H1 (cell line): ENCODE measurements at regions not wholly inside any gene's neighbourhood (a gene's known extent, or its start where the extent isn't known, plus 50 kb on each side); places are given as distances from the start of the nearest gene placed in this dataset.

ENCODE experiments used
- CTCF ChIA-PET: fragments of 300-600 bp; sonication (Branson Sonifier 250); formaldehyde crosslinking; loops from one replicate; lab custom pipeline; 2021; ENCODE audit not compliant: partially characterized antibody; lab: Charles Lee
- POLR2A ChIA-PET: fragments of 300-600 bp; sonication (Branson Sonifier 250); formaldehyde crosslinking; loops from one replicate; lab custom pipeline; 2021; ENCODE audit warnings: inconsistent platforms; ENCODE audit not compliant: partially characterized antibody; lab: Charles Lee
- DNase-seq, 2 experiments: peaks; one replicate each; pipeline versions ENCODE4 v3.0.0 to v3.0.0-alpha.2; 2010 to 2022; ENCODE audit warnings: low spot score in 2 of 2, low read depth in 1 of 2, mixed read lengths in 1 of 2
- FAIRE-seq: peaks from 2 replicates; lab custom pipeline; 2011; peaks lifted over from hg19 to GRCh38; lab: Jason Lieb, UNC
- H2AFZ ChIP-seq: 2 replicates; pipeline ENCODE4 v1.8.1; 2012; ENCODE audit warnings: low read length, inconsistent platforms
- H2AK5ac ChIP-seq: 2 replicates; pipeline ENCODE4 v1.6.1; 2013; ENCODE audit warnings: low read depth, low read length
- H2BK120ac ChIP-seq: replicated peaks from 2 replicates; pipeline ENCODE3; 2013; ENCODE audit warnings: low read depth, low read length, inconsistent platforms
- H2BK12ac ChIP-seq: 2 replicates; pipeline ENCODE4 v1.6.1; 2013; ENCODE audit warnings: low read depth, low read length
- H2BK15ac ChIP-seq: 2 replicates; pipeline ENCODE4 v1.6.1; 2013; ENCODE audit warnings: low read length
- H2BK20ac ChIP-seq: 2 replicates; pipeline ENCODE4 v1.6.1; 2013; ENCODE audit warnings: low read length
- H2BK5ac ChIP-seq: 2 replicates; pipeline ENCODE4 v1.6.1; 2013; ENCODE audit warnings: low read depth, low read length
- H3K14ac ChIP-seq: 2 replicates; pipeline ENCODE4 v1.6.1; 2013; ENCODE audit warnings: inconsistent platforms; ENCODE audit not compliant: insufficient read length
- H3K18ac ChIP-seq: 2 replicates; pipeline ENCODE4 v1.6.1; 2013; ENCODE audit warnings: low read length; ENCODE audit errors: extremely low read depth
- H3K23ac ChIP-seq: 2 replicates; pipeline ENCODE4 v1.6.1; 2013; ENCODE audit warnings: inconsistent platforms; ENCODE audit not compliant: insufficient read length
- H3K23me2 ChIP-seq: 2 replicates; pipeline ENCODE4 v1.6.1; 2013; ENCODE audit warnings: low read depth, low read length
- H3K27ac ChIP-seq: 2 replicates; pipeline ENCODE4 v1.6.1; 2011; ENCODE audit warnings: low read depth, low read length, inconsistent platforms
- H3K27me3 ChIP-seq, 4 experiments: replicated peaks in 1 of 4; 1 replicate in 1 of 4; 2 replicates in 3 of 4; pipeline versions ENCODE4 v1.6.1 to v1.8.1; 2011 to 2013; ENCODE audit warnings: low read length in 3 of 4, mild to moderate bottlenecking in 3 of 4, inconsistent platforms in 2 of 4, mixed read lengths in 2 of 4, moderate library complexity in 1 of 4; ENCODE audit not compliant: control insufficient read depth in 3 of 4, insufficient read depth in 3 of 4; ENCODE audit errors: extremely low read depth in 1 of 4
- H3K36me3 ChIP-seq, 4 experiments: 2 replicates each; pipeline versions ENCODE4 v1.6.1 to v1.8.1; 2011 to 2013; ENCODE audit warnings: mild to moderate bottlenecking in 4 of 4, low read length in 3 of 4, moderate library complexity in 2 of 4, control low read depth in 1 of 4, inconsistent platforms in 1 of 4; ENCODE audit not compliant: insufficient read depth in 4 of 4, control insufficient read depth in 2 of 4
- H3K4ac ChIP-seq: replicated peaks from 2 replicates; pipeline ENCODE3; 2013; ENCODE audit warnings: low read length, low read depth, mixed read lengths, inconsistent platforms; ENCODE audit not compliant: insufficient read length
- H3K4me1 ChIP-seq, 4 experiments: replicated peaks in 1 of 4; 1 replicate in 1 of 4; 2 replicates in 3 of 4; pipeline versions ENCODE4 v1.6.1 to v1.8.1; 2011 to 2013; ENCODE audit warnings: low read length in 3 of 4, inconsistent platforms in 2 of 4, mixed read lengths in 1 of 4; ENCODE audit not compliant: insufficient read depth in 4 of 4, control insufficient read depth in 3 of 4
- H3K4me2 ChIP-seq, 2 experiments: 2 replicates each; pipeline versions ENCODE4 v1.6.1 to v1.8.1; 2011 to 2013; ENCODE audit warnings: low read depth in 2 of 2, low read length in 2 of 2, control low read depth in 1 of 2, inconsistent platforms in 1 of 2, mild to moderate bottlenecking in 1 of 2; ENCODE audit not compliant: insufficient read depth in 1 of 2
- H3K4me3 ChIP-seq, 4 experiments: fragments of 200-600, 300-600 bp in 1 of 4; sonication (generic), shearing (Covaris generic), sonication (Bioruptor Twin) in 1 of 4; 2 replicates each; pipeline versions ENCODE4 v1.5.1 to v1.8.1; 2011 to 2016; ENCODE audit warnings: low read length in 4 of 4, low read depth in 3 of 4, control low read depth in 2 of 4, inconsistent platforms in 2 of 4, mild to moderate bottlenecking in 2 of 4, mixed read lengths in 1 of 4, moderate library complexity in 1 of 4; ENCODE audit not compliant: insufficient read depth in 2 of 4; ENCODE audit errors: extremely low read depth in 1 of 4
- H3K56ac ChIP-seq: replicated peaks from 2 replicates; pipeline ENCODE3; 2013; ENCODE audit warnings: low read depth, mild to moderate bottlenecking, mixed read lengths, low read length, inconsistent platforms; ENCODE audit not compliant: insufficient read length
- H3K79me1 ChIP-seq: 2 replicates; pipeline ENCODE4 v1.6.1; 2013; ENCODE audit warnings: low read depth, low read length, control low read depth
- H3K79me2 ChIP-seq, 2 experiments: 2 replicates each; pipeline versions ENCODE4 v1.6.1 to v1.8.1; 2012 to 2013; ENCODE audit warnings: low read length in 2 of 2, mild to moderate bottlenecking in 2 of 2, inconsistent platforms in 1 of 2; ENCODE audit not compliant: insufficient read depth in 2 of 2, control insufficient read depth in 1 of 2
- H3K9ac ChIP-seq, 4 experiments: replicated peaks in 1 of 4; 1 replicate in 1 of 4; 2 replicates in 3 of 4; pipeline versions ENCODE4 v1.6.1 to v1.8.1; 2011 to 2013; ENCODE audit warnings: low read depth in 3 of 4, low read length in 3 of 4, control low read depth in 2 of 4, mild to moderate bottlenecking in 2 of 4, moderate library complexity in 2 of 4, inconsistent platforms in 1 of 4; ENCODE audit errors: extremely low read depth in 1 of 4
- H3K9me3 ChIP-seq, 2 experiments: 2 replicates each; pipeline versions ENCODE4 v1.6.1 to v1.8.1; 2012 to 2013; ENCODE audit warnings: mild to moderate bottlenecking in 2 of 2, moderate library complexity in 2 of 2, control low read depth in 1 of 2, inconsistent platforms in 1 of 2, low read depth in 1 of 2, low read length in 1 of 2, mixed read lengths in 1 of 2; ENCODE audit not compliant: insufficient read depth in 2 of 2
- H4K20me1 ChIP-seq, 2 experiments: replicated peaks in 1 of 2; 2 replicates each; pipeline versions ENCODE3 to v1.8.1; 2011 to 2013; ENCODE audit warnings: inconsistent platforms in 2 of 2, low read length in 2 of 2, mild to moderate bottlenecking in 1 of 2; ENCODE audit not compliant: insufficient read depth in 2 of 2, control insufficient read depth in 1 of 2
- H4K5ac ChIP-seq: 2 replicates; pipeline ENCODE4 v1.6.1; 2013; ENCODE audit warnings: low read length, low read depth, mixed read lengths, inconsistent platforms; ENCODE audit not compliant: insufficient read length
- H4K8ac ChIP-seq: 2 replicates; pipeline ENCODE4 v1.8.0; 2013; ENCODE audit warnings: mild to moderate bottlenecking, moderate library complexity, low read length, inconsistent platforms; ENCODE audit not compliant: insufficient read depth; ENCODE audit errors: extremely low read depth
- H4K91ac ChIP-seq: replicated peaks from 2 replicates; pipeline ENCODE3; 2013; ENCODE audit warnings: low read length, mixed read lengths, inconsistent platforms; ENCODE audit not compliant: insufficient read length
- ASH2L ChIP-seq: fragments of 200-600, 300-600 bp; sonication (generic); IDR thresholded peaks from one replicate; pipeline ENCODE4 v1.7.1; 2017; ENCODE audit warnings: low read length
- ATF3 ChIP-seq: IDR thresholded peaks from 2 replicates; pipeline ENCODE4 v1.6.1; 2011; ENCODE audit warnings: low read depth, mild to moderate bottlenecking, low read length; ENCODE audit not compliant: insufficient read depth
- CBX5 ChIP-seq: fragments of 300-800, 300-1000 bp; sonication (generic); IDR thresholded peaks from 2 replicates; pipeline ENCODE4 v1.7.1; 2016; ENCODE audit warnings: antibody characterized with exemption, low read length, low read depth
- CREB1 ChIP-seq: IDR thresholded peaks from 2 replicates; pipeline ENCODE4 v1.6.1; 2012; ENCODE audit warnings: inconsistent platforms
- CTBP2 ChIP-seq: IDR thresholded peaks from 2 replicates; pipeline ENCODE4 v1.7.0; 2011; ENCODE audit warnings: borderline replicate concordance, mild to moderate bottlenecking, moderate library complexity, mixed read lengths, low read length; ENCODE audit not compliant: insufficient read depth, insufficient read length
- HDAC2 ChIP-seq, 2 experiments: fragments of 300-600 bp in 1 of 2; sonication (generic) in 1 of 2; IDR thresholded peaks; 2 replicates each; pipeline ENCODE4 v1.6.1; 2011 to 2012; ENCODE audit warnings: low read depth in 2 of 2, low read length in 2 of 2, mild to moderate bottlenecking in 2 of 2, moderate library complexity in 2 of 2, borderline replicate concordance in 1 of 2, inconsistent platforms in 1 of 2
- HDAC6 ChIP-seq: IDR thresholded peaks from one replicate; pipeline ENCODE4 v1.7.1; 2012; ENCODE audit warnings: low read depth, mild to moderate bottlenecking, inconsistent platforms, low read length, moderate library complexity
- KDM4A ChIP-seq: IDR thresholded peaks from one replicate; pipeline ENCODE4 v1.7.1; 2012; ENCODE audit warnings: low read depth, mild to moderate bottlenecking, moderate library complexity, low read length, inconsistent platforms; ENCODE audit not compliant: severe bottlenecking
- NRF1 ChIP-seq: IDR thresholded peaks from 2 replicates; pipeline ENCODE4 v1.6.1; 2011; ENCODE audit warnings: mild to moderate bottlenecking, low read depth, low read length, improper control_type of control experiment
- RXRA ChIP-seq: IDR thresholded peaks from 2 replicates; pipeline ENCODE4 v1.6.1; 2011; ENCODE audit warnings: low read depth, mild to moderate bottlenecking, low read length, moderate library complexity; ENCODE audit not compliant: insufficient read depth
- SP4 ChIP-seq: IDR thresholded peaks from 2 replicates; pipeline ENCODE4 v1.6.1; 2012; ENCODE audit warnings: low read length, inconsistent platforms
- SUZ12 ChIP-seq: fragments of 200-600 bp; sonication (generic); IDR thresholded peaks from 2 replicates; pipeline ENCODE4 v1.6.1; 2012; ENCODE audit warnings: mild to moderate bottlenecking, inconsistent platforms, low read length, moderate library complexity, mixed read lengths
- TAF1 ChIP-seq: IDR thresholded peaks from 2 replicates; pipeline ENCODE4 v1.6.1; 2011; ENCODE audit warnings: mild to moderate bottlenecking, low read depth, low read length
- TAF7 ChIP-seq: optimal IDR thresholded peaks from 2 replicates; pipeline ENCODE3; 2011; ENCODE audit warnings: low read depth, mild to moderate bottlenecking, inconsistent platforms, low read length, moderate library complexity, borderline replicate concordance
- YY1 ChIP-seq: IDR thresholded peaks from 2 replicates; pipeline ENCODE4 v1.6.1; 2011; ENCODE audit warnings: low read depth, mild to moderate bottlenecking, low read length
- WGBS, 2 experiments: shearing (Covaris generic) in 1 of 2; methylation state at CpG; one replicate each; pipeline versions ENCODE4 v1.1.6 to v1.1.7; 2013 to 2015; ENCODE audit warnings: low lambda C conversion rate in 2 of 2, mixed read lengths in 2 of 2, inconsistent platforms in 1 of 2, low coverage in 1 of 2, missing lambda C conversion rate in 1 of 2; ENCODE audit not compliant: insufficient replicate concordance in 2 of 2, insufficient coverage in 1 of 2, insufficient read length in 1 of 2; ENCODE audit errors: extremely low coverage in 1 of 2, missing lambda C conversion rate in 1 of 2; 5-methylcytosine and 5-hydroxymethylcytosine counted together

- Histone ChIP-seq H3K23me2 (no peaks in the 10 kb centered on the region), H3K4ac (no peak overlapping the region), H3K9ac (no peak overlapping the region), H3K4me3 (no peak overlapping the region), H3K4me2 (no peak overlapping the region), H3K4me1 (peaks cover 0 to 3% (median 0%) of the 10 kb centered on the region in 4 experiments; a peak in 2 of 7 replicates), H3K27ac (no peak overlapping the region), H4K8ac (no peak overlapping the region), H2BK20ac (no peak overlapping the region), H2BK5ac (no peak overlapping the region), H3K56ac (no peak overlapping the region), H4K91ac (no peak overlapping the region), H3K18ac (no peak overlapping the region), H2AK5ac (no peak overlapping the region), H3K23ac (no peak overlapping the region), H4K5ac (no peak overlapping the region), H3K79me2 (no peaks in the 10 kb centered on the region), H2BK15ac (no peak overlapping the region), H3K9me3 (peaks cover 6 to 9% of the 10 kb centered on the region in 2 experiments; a peak in 1 of 4 replicates), H2BK120ac (no peak overlapping the region), H2BK12ac (no peak overlapping the region), H3K36me3 (no peaks in the 10 kb centered on the region), H3K14ac (no peak overlapping the region), H2AFZ (peak overlapping the region; percentile 80; the same call in 1 of the 2 replicates), H3K27me3 (no peaks in the 10 kb centered on the region), H4K20me1 (no peaks in the 10 kb centered on the region), H3K79me1 (no peaks in the 10 kb centered on the region)
- FAIRE-seq (no peak), DNase-seq (no peak)
- POLR2A ChIA-PET, result no interaction called here
- 85% methylated on average over 3 of the region's 3 CpGs; no CpG with 5 or more reads in 1 of the 2 experiments for WGBS, 2 experiments
- CTCF ChIA-PET, result interaction anchor here (0.6 to 2.9 kb wide), 30 partner anchors 8 to 610 kb away, joined by 3 to 21 read pairs (median 5); no protein-coding TSS in a partner anchor
- no peak for TF ChIP-seq HDAC2 (IDR thresholded peaks at IDR 0.05; ENCODE audit: borderline replicate concordance in 1 of 2, low read depth in 2 of 2, low read length in 2 of 2)
- TF ChIP-seq TAF1, result no peak
- TF ChIP-seq YY1, result no peak
- TF ChIP-seq ASH2L, result no peak
- TF ChIP-seq CBX5, result no peak
- TF ChIP-seq SP4, result no peak
- TF ChIP-seq KDM4A, result no peak
- no peak for TF ChIP-seq RXRA
- TF ChIP-seq SUZ12, result no peak
- TF ChIP-seq HDAC6, result no peak
- TF ChIP-seq CTBP2, result no peak
- TF ChIP-seq NRF1, result no peak
- no peak for TF ChIP-seq TAF7
- no peak for TF ChIP-seq ATF3
- TF ChIP-seq CREB1, result no peak
Observed at GRCh38 chr17:51435171-51435552, 174.8 kb downstream of the UTP18 start.
